GM13976 (cell line): ENCODE measurements at regions not wholly inside any gene's neighbourhood (a gene's known extent, or its start where the extent isn't known, plus 50 kb on each side); places are given as distances from the start of the nearest gene placed in this dataset.

Experiments used
- DNase-seq: peaks from one replicate; pipeline ENCODE4 v3.0.0; 2012; ENCODE audit warnings: low spot score
- in situ Hi-C: fragments of 300-500 bp; cut with MboI; formaldehyde crosslinking; loops from one replicate; pipeline ENCODE4 v1.12.0; 2022; ENCODE audit warnings: low sequenced_read_pairs, mixed read lengths, inconsistent platforms; ENCODE audit not compliant: unreplicated experiment
- TF ChIP-seq, protein P1 (sequence below): IDR thresholded peaks from 2 replicates; pipeline ENCODE4 v1.5.1; 2012; ENCODE audit warnings: borderline replicate concordance, mild to moderate bottlenecking; ENCODE audit not compliant: insufficient read depth; ENCODE audit errors: extremely low read depth, missing control alignments, control extremely low read depth

DNA sequence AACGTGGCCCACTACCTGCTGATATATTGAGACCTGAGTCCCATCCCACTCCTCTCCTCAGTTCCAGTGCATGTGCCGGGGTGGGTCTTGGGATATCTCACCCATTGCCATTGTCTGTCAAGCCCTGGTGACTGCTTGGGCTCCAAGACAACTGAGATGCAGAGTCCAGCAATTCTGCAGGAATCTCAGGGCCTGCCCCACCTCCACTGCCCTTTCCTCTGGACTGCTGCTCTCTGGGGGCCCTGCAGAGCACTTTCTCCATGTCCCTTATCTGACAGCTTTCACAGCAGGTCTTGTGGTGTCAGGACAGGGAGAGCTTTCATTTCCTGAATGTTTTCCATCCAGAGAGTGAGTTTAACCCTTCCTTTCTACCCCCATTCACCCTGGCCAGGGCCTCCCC, 152.9 kb downstream of the ARL4C start:
- no peak for DNase-seq
- in situ Hi-C loops: no loop called here
- TF ChIP-seq, protein P1, sequence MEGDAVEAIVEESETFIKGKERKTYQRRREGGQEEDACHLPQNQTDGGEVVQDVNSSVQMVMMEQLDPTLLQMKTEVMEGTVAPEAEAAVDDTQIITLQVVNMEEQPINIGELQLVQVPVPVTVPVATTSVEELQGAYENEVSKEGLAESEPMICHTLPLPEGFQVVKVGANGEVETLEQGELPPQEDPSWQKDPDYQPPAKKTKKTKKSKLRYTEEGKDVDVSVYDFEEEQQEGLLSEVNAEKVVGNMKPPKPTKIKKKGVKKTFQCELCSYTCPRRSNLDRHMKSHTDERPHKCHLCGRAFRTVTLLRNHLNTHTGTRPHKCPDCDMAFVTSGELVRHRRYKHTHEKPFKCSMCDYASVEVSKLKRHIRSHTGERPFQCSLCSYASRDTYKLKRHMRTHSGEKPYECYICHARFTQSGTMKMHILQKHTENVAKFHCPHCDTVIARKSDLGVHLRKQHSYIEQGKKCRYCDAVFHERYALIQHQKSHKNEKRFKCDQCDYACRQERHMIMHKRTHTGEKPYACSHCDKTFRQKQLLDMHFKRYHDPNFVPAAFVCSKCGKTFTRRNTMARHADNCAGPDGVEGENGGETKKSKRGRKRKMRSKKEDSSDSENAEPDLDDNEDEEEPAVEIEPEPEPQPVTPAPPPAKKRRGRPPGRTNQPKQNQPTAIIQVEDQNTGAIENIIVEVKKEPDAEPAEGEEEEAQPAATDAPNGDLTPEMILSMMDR: no peak

DNA sequence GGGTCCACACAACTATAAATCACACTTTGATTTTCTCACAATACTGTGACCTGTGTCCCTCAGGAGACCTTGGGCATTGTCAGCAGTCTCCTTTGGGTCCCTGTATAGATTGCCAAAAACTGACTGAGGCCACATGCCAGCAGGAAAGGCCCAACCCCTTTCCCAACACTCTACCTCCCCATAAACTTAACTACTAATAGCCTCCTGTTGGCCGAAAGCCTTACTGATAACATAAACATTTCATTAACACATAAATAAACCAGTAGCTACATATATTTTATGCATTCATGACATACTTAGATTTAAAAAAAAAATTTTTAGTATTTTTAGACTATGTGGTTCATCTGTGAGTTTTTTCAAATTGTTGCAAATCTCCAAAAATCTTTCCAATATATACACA, 153.5 kb downstream of the ARL4C start:
- DNase-seq: no peak
- in situ Hi-C loops: no loop called here
- TF ChIP-seq, protein P1: no peak

DNA sequence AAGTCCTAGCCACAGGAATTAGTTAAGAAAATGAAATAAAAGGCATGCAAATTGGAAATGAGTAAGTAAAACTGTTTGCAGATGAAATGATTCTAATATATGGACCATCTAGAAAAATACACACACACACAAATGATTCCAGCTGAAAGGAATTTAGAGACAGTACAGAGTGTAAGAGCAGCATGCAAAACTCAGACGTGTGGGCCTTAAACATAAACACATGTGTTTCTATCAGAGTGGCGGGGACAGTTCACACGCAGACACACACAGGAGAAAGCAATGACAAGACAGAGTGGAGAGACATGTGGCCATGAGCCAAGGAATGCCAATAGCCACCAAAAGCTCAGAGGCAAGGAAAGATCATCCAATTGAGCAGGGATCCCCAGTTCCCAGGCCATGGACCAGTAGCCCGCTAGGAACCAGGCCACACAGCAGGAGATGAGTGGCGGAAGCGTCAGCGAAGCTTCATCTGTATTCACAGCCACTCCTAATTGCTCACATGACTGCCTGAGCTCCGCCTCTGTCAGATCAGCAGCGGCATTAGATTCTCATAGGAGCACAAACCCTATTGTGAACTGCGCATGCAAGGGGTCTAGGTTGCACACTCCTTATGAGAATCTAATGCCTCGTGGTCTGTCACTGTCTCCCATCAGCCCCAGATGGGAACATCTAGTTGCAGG, 155.4 kb downstream of the ARL4C start:
- no peak for DNase-seq
- in situ Hi-C loops: no loop called here
- TF ChIP-seq, protein P1: no peak

DNA sequence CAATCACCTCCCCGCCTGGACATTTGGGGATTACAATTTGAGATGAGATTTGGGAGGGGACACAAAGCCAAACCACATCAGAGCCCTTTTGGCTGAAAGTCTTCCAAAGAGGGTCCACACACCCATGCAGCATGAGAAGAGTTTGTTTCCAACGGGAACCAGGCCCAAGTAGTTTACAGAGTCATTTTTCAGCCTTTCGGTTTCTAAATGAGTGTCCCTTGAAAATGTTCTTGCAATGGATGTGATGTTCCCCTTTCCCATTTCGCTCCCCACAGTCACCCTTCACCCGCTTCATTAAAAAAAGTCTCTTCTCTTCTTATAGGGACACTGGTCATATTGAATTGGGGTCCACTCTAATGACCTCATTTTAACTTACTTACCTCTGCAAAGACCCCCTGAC, 157.4 kb downstream of the ARL4C start:
- in situ Hi-C loops: no loop called here
- no peak for DNase-seq
- TF ChIP-seq, protein P1: no peak

DNA sequence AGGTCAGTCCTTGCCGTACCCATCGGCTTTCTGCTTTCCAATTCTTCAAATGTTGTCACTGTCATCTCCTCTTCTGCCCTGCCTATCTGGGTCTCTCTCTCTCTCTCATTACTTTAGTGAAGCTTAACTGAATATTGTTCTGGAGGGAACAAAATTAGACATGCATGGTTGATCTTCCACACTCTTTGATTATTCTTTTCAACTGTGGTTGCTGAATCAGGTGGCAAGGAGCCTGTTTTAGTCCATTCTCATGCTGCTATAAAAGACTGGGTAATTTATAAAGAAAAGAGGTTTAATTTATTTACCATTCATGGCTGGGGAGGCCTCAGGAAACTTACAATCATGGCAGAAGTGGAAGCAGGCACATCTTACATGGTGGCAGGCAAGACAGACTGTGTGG, 157.9 kb downstream of the ARL4C start:
- DNase-seq: no peak
- in situ Hi-C loops: no loop called here
- TF ChIP-seq, protein P1: no peak

DNA sequence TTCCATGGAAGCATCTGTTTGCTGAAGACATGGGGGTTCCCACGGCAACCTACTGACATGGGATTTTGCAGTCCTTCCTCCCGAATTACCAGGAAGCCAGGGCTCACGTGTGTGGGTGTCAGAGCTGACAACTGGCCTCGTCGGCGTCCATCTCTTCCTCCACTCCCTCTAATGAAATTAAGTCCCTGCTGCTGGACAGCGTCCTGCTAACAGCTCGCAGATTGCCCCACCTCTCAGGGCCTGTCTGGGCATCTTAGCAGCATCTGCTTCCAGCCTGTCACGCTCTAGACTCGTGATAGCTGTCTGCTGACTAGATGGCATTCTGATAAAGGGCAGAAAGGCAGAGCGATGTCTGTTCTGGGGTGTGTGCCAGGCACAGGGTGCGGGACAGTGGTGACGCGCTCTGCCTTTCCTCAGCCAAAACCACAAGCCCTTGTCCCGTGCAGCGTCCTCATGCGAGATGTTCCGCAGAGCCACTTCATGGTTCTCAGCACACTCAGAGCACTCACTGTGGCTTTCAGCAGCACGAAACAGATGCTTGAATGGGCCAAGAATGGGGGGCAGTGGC, 161.1 kb downstream of the ARL4C start:
- DNase-seq: no peak

More for the DNA sequence above, 161.1 kb downstream of the ARL4C start:
- TF ChIP-seq, protein P1: no peak
- in situ Hi-C loops: no loop called here
